ENCODE measurements at regions not wholly inside any gene's neighbourhood (a gene's known extent, or its start where the extent isn't known, plus 50 kb on each side); places are given as distances from the start of the nearest gene placed in this dataset.

GRCh38 chr10:22765660-22766547 is 51.5 kb upstream of the PIP4K2A start (continued):
- TF ChIP-seq CUX1 (IDR thresholded peaks at IDR 0.05; ENCODE audit: insufficient replicate concordance, low read depth, low read length): no peak
- no peak for TF ChIP-seq ZNF274 (IDR thresholded peaks at IDR 0.05; ENCODE audit: insufficient read depth, insufficient read length)
- TF ChIP-seq SUPT20H (IDR thresholded peaks at IDR 0.05; ENCODE audit: borderline replicate concordance, control insufficient read depth, low read depth, low read length): no peak
- TF ChIP-seq HCFC1 (IDR thresholded peaks at IDR 0.05; ENCODE audit: low read length): no peak
- no peak for TF ChIP-seq ZNF217 (IDR thresholded peaks at IDR 0.05)
- TF ChIP-seq PBX3 (IDR thresholded peaks at IDR 0.05; ENCODE audit: insufficient replicate concordance, low read depth, low read length): no peak
- no peak for TF ChIP-seq FOS (IDR thresholded peaks at IDR 0.05; ENCODE audit: borderline replicate concordance, extremely low read depth, insufficient read length)
- TF ChIP-seq NRF1 (conservative IDR thresholded peaks at IDR 0.05; ENCODE audit: low read depth, low read length): no peak
- TF ChIP-seq RFX5 (IDR thresholded peaks at IDR 0.05; ENCODE audit: low read depth, low read length): no peak
- peak; percentile 82 for TF ChIP-seq RELB (IDR thresholded peaks at IDR 0.05; ENCODE audit: low read depth)
- TF ChIP-seq RCOR1 (conservative IDR thresholded peaks at IDR 0.05; ENCODE audit: low read depth, low read length): no peak
- TF ChIP-seq SMC3 (IDR thresholded peaks at IDR 0.05; ENCODE audit: borderline replicate concordance, low read length): peak; percentile 14; the same call in 1 of the 2 replicates
- no peak for TF ChIP-seq KDM1A (IDR thresholded peaks at IDR 0.05; ENCODE audit: borderline replicate concordance)
- 0 out of 2 replicates have a peak, but pooled peaks have one; percentile 62 for TF ChIP-seq MEF2A (IDR thresholded peaks at IDR 0.05; ENCODE audit: insufficient read depth, low read depth, low read length)
- TF ChIP-seq TCF3 (IDR thresholded peaks at IDR 0.05; ENCODE audit: borderline replicate concordance, insufficient read depth, low read depth, low read length): no peak
- TF ChIP-seq RBBP5 (conservative IDR thresholded peaks at IDR 0.05): no peak
- no peak; the same call in 1 of the 2 replicates for TF ChIP-seq MYB (IDR thresholded peaks at IDR 0.05; ENCODE audit: borderline replicate concordance, low read depth, low read length)
- peak; percentile 45; the same call in 1 of the 2 replicates for TF ChIP-seq IRF4 (IDR thresholded peaks at IDR 0.05; ENCODE audit: low read depth, low read length)
- no peak for TF ChIP-seq SIN3A (IDR thresholded peaks at IDR 0.05; ENCODE audit: low read depth, low read length)
- TF ChIP-seq USF1 (IDR thresholded peaks at IDR 0.05; ENCODE audit: borderline replicate concordance, extremely low read length, insufficient read depth, low read depth, low read length): no peak
- TF ChIP-seq SREBF2 (IDR thresholded peaks at IDR 0.05; ENCODE audit: low read length): no peak
- TF ChIP-seq NFIC (IDR thresholded peaks at IDR 0.05; ENCODE audit: low read depth, low read length): peak; percentile 56
